MM.1S (cell line): ENCODE measurements at regions not wholly inside any gene's neighbourhood (a gene's known extent, or its start where the extent isn't known, plus 50 kb on each side); places are given as distances from the start of the nearest gene placed in this dataset.

Experiments used
- DNase-seq: peaks from one replicate; pipeline ENCODE4 v3.0.0-alpha.2; 2015
- H2AFZ ChIP-seq: fragments of 300-600 bp; sonication (generic); 2 replicates; pipeline ENCODE4 v1.6.0; 2016; ENCODE audit warnings: antibody characterized with exemption, low read length
- H3F3A ChIP-seq: fragments of 300-600 bp; sonication (generic); 2 replicates; pipeline ENCODE4 v1.6.1; 2016; ENCODE audit warnings: mild to moderate bottlenecking, antibody characterized with exemption, low read length, moderate library complexity, mixed read lengths; ENCODE audit not compliant: insufficient read depth
- H3K27ac ChIP-seq: fragments of 300-600 bp; sonication (generic); 2 replicates; pipeline ENCODE4 v1.5.1; 2016; ENCODE audit warnings: mild to moderate bottlenecking, low read length
- H3K27me3 ChIP-seq: fragments of 300-600 bp; sonication (generic); replicated peaks from 2 replicates; pipeline ENCODE4 v1.6.0; 2016; ENCODE audit warnings: low read length; ENCODE audit not compliant: insufficient read depth
- H3K36me3 ChIP-seq: fragments of 300-600 bp; sonication (generic); replicated peaks from 2 replicates; pipeline ENCODE4 v1.6.1; 2016; ENCODE audit warnings: mild to moderate bottlenecking, low read length, mixed read lengths; ENCODE audit not compliant: insufficient read depth
- H3K4me1 ChIP-seq: fragments of 300-600 bp; sonication (generic); 2 replicates; pipeline ENCODE4 v1.6.1; 2016; ENCODE audit warnings: low read length, mixed read lengths
- H3K4me2 ChIP-seq: fragments of 300-600 bp; sonication (generic); 2 replicates; pipeline ENCODE4 v1.6.0; 2016; ENCODE audit warnings: low read depth, low read length
- H3K4me3 ChIP-seq: fragments of 300-600 bp; sonication (generic); 2 replicates; pipeline ENCODE4 v1.5.1; 2016; ENCODE audit warnings: low read length, mixed read lengths
- H3K79me2 ChIP-seq: fragments of 300-600 bp; sonication (generic); 2 replicates; pipeline ENCODE4 v1.6.1; 2016; ENCODE audit warnings: mixed run types, low read length, mixed read lengths
- H3K9ac ChIP-seq: fragments of 300-600 bp; sonication (generic); 2 replicates; pipeline ENCODE4 v1.6.1; 2016; ENCODE audit warnings: low read length, mixed read lengths
- H3K9me2 ChIP-seq: fragments of 300-600 bp; sonication (generic); replicated peaks from 2 replicates; pipeline ENCODE4 v1.6.1; 2016; ENCODE audit warnings: mild to moderate bottlenecking, low read length, mixed read lengths; ENCODE audit not compliant: insufficient read depth
- H3K9me3 ChIP-seq: fragments of 300-600 bp; sonication (generic); replicated peaks from 2 replicates; pipeline ENCODE4 v1.6.1; 2016; ENCODE audit warnings: mild to moderate bottlenecking, low read length, mixed read lengths; ENCODE audit not compliant: insufficient read depth
- H4K20me1 ChIP-seq: fragments of 300-600 bp; sonication (generic); 2 replicates; pipeline ENCODE4 v1.6.1; 2016; ENCODE audit warnings: mild to moderate bottlenecking, low read length, moderate library complexity, mixed read lengths; ENCODE audit not compliant: insufficient read depth
- CTCF ChIP-seq: fragments of 300-600 bp; sonication (generic); IDR thresholded peaks from 2 replicates; pipeline ENCODE4 v1.5.1; 2016; ENCODE audit warnings: antibody characterized with exemption, low read length, mixed read lengths
- EZH2 ChIP-seq: fragments of 300-600 bp; sonication (generic); optimal IDR thresholded peaks from 2 replicates; pipeline ENCODE3; 2017; ENCODE audit warnings: low read depth, mild to moderate bottlenecking, antibody characterized with exemption, low read length, mixed read lengths
- EZH2phosphoT487 ChIP-seq: fragments of 300-600 bp; sonication (generic); IDR thresholded peaks from 2 replicates; pipeline ENCODE4 v1.6.1; 2018; ENCODE audit warnings: antibody characterized with exemption, low read length

GRCh38 chr5:173535976-173536639, 80.3 kb downstream of the BOD1 start:
- no peak for TF ChIP-seq EZH2phosphoT487
- no peak for TF ChIP-seq EZH2
- DNase-seq, result no peak
- no peaks in the 10 kb centered on the region for H3K27me3 ChIP-seq
- H4K20me1 ChIP-seq, result no peaks in the 10 kb centered on the region
- H3K9me2 ChIP-seq, result no peaks in the 10 kb centered on the region
- no peak overlapping the region for H3K27ac ChIP-seq
- no peak overlapping the region for H3K9ac ChIP-seq
- 0 out of 2 replicates have a peak overlapping the region, but pooled peaks have one; percentile 5 for H2AFZ ChIP-seq
- no peaks in the 10 kb centered on the region for H3F3A ChIP-seq
- H3K4me1 ChIP-seq, result peaks cover 26% of the 10 kb centered on the region
- no peaks in the 10 kb centered on the region for H3K36me3 ChIP-seq
- H3K4me3 ChIP-seq, result no peak overlapping the region
- H3K4me2 ChIP-seq, result peak overlapping the region; percentile 25; the same call in 1 of the 2 replicates
- no peaks in the 10 kb centered on the region for H3K9me3 ChIP-seq
- no peaks in the 10 kb centered on the region for H3K79me2 ChIP-seq

GRCh38 chr5:173535166-173535975, 81.1 kb downstream of the BOD1 start:
- H3K79me2 ChIP-seq, result no peaks in the 10 kb centered on the region
- no peaks in the 10 kb centered on the region for H4K20me1 ChIP-seq
- TF ChIP-seq EZH2phosphoT487 (no peak), CTCF (no peak), EZH2 (no peak)

GRCh38 chr5:173534664-173535063, 81.8 kb downstream of the BOD1 start:
- H3F3A ChIP-seq, result no peaks in the 10 kb centered on the region
- no peak overlapping the region for H3K27ac ChIP-seq
- no peak overlapping the region for H2AFZ ChIP-seq
- H4K20me1 ChIP-seq, result no peaks in the 10 kb centered on the region
- H3K9me2 ChIP-seq, result no peaks in the 10 kb centered on the region
- no peaks in the 10 kb centered on the region for H3K9me3 ChIP-seq
- peaks cover 26% of the 10 kb centered on the region for H3K4me1 ChIP-seq
- no peaks in the 10 kb centered on the region for H3K36me3 ChIP-seq
- H3K4me3 ChIP-seq, result no peak overlapping the region
- TF ChIP-seq CTCF (no peak), EZH2phosphoT487 (no peak), EZH2 (no peak)
- DNase-seq, result no peak
- no peaks in the 10 kb centered on the region for H3K79me2 ChIP-seq
- H3K9ac ChIP-seq, result no peak overlapping the region
- no peak overlapping the region for H3K4me2 ChIP-seq
- H3K27me3 ChIP-seq, result no peaks in the 10 kb centered on the region

More at GRCh38 chr5:173535166-173535975, 81.1 kb downstream of the BOD1 start:
- H3K36me3 ChIP-seq, result no peaks in the 10 kb centered on the region
- no peak overlapping the region for H3K4me2 ChIP-seq
- no peak overlapping the region for H3K9ac ChIP-seq
- H2AFZ ChIP-seq, result no peak overlapping the region
- no peaks in the 10 kb centered on the region for H3K9me3 ChIP-seq
- no peak overlapping the region for H3K27ac ChIP-seq
- no peak for DNase-seq
- H3K9me2 ChIP-seq, result no peaks in the 10 kb centered on the region
- no peaks in the 10 kb centered on the region for H3K27me3 ChIP-seq
- H3K4me1 ChIP-seq, result peaks cover 26% of the 10 kb centered on the region
- no peaks in the 10 kb centered on the region for H3F3A ChIP-seq
- H3K4me3 ChIP-seq, result no peak overlapping the region

- no peak overlapping the region for H3K27ac ChIP-seq
- no peak overlapping the region for H3K4me2 ChIP-seq
These were observed 82.4 kb downstream of the BOD1 start for GRCh38 chr5:173534031-173534430.

More at GRCh38 chr5:173534031-173534430, 82.4 kb downstream of the BOD1 start:
- H3K79me2 ChIP-seq, result no peaks in the 10 kb centered on the region
- H3F3A ChIP-seq, result no peaks in the 10 kb centered on the region
- H2AFZ ChIP-seq, result no peak overlapping the region
- H3K4me1 ChIP-seq, result peaks cover 26% of the 10 kb centered on the region
- no peak for TF ChIP-seq EZH2phosphoT487
- no peak for TF ChIP-seq CTCF
- TF ChIP-seq EZH2, result no peak
- H3K27me3 ChIP-seq, result no peaks in the 10 kb centered on the region
- H3K4me3 ChIP-seq, result no peak overlapping the region
- no peaks in the 10 kb centered on the region for H3K9me2 ChIP-seq
- no peak overlapping the region for H3K9ac ChIP-seq
- no peaks in the 10 kb centered on the region for H3K36me3 ChIP-seq
- no peaks in the 10 kb centered on the region for H3K9me3 ChIP-seq
- no peaks in the 10 kb centered on the region for H4K20me1 ChIP-seq
- no peak for DNase-seq
